ENCODE measurements at regions not wholly inside any gene's neighbourhood (a gene's known extent, or its start where the extent isn't known, plus 50 kb on each side); places are given as distances from the start of the nearest gene placed in this dataset.
A peak's percentile ranks its signal among the peaks of the same experiment; 100 is the strongest.
"Not testable (repeated sequence)": the region's sequence is repeated elsewhere in the genome, so short reads cannot be mapped to it uniquely, and the experiment has no call there.

- H3K4me3 Mint-ChIP-seq, result no peak overlapping the region
- ChIA-PET CTCF (interaction anchor here (0.7 to 1.3 kb wide), 3 partner anchors 44 to 404 kb away, joined by 3 to 5 read pairs (median 4); no protein-coding TSS in a partner anchor), POLR2A (no interaction called here)
- H3K27me3 Mint-ChIP-seq, result peaks cover 8% of the 10 kb centered on the region
- no peak overlapping the region for H3K27ac Mint-ChIP-seq
- peak; percentile 20 for DNase-seq
- H3K4me1 Mint-ChIP-seq, result no peaks in the 10 kb centered on the region
- no peak for ATAC-seq
- intact Hi-C loops (cut with DNase I, micrococcal nuclease), result no loop called here
- no peaks in the 10 kb centered on the region for H3K36me3 Mint-ChIP-seq (ENCODE audit: low read depth)
- H3K9me3 Mint-ChIP-seq (ENCODE audit: low read depth), result no peaks in the 10 kb centered on the region
Measured at GRCh38 chr16:19980632-19981265, 92.9 kb downstream of the GPR139 start.

DNA sequence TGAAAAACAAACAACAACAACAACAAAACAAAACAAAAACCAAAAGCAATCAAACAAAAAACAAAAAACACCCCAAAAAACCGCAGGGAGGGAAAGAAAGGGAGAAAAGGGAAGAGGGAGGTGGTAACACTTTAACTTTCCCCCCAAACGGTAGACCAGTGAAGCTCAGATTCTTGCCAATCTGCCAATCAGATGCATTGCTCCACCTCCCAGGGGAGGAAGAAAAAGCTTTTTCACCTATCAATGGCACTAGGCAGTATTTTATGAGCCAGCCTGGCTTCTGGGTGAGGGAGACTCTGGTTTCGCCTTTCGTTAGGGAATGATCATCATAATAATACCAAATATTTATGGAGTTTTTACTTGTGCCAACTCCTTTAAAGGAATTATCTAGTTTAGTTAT is 94.1 kb downstream of the GPR139 start:
- ChIA-PET CTCF (interaction anchor here (0.7 to 1.1 kb wide), 3 partner anchors 28 to 405 kb away, joined by 3 to 4 read pairs (median 3); no protein-coding TSS in a partner anchor), POLR2A (no interaction called here)
- intact Hi-C loops (cut with DNase I, micrococcal nuclease), result no loop called here
- Mint-ChIP-seq H3K36me3 (ENCODE audit: low read depth) (no peaks in the 10 kb centered on the region), H3K4me1 (no peaks in the 10 kb centered on the region), H3K27ac (no peak overlapping the region), H3K9me3 (ENCODE audit: low read depth) (no peaks in the 10 kb centered on the region), H3K27me3 (peaks cover 8% of the 10 kb centered on the region), H3K4me3 (no peak overlapping the region)
- ATAC-seq (no peak), DNase-seq (no peak)

DNA sequence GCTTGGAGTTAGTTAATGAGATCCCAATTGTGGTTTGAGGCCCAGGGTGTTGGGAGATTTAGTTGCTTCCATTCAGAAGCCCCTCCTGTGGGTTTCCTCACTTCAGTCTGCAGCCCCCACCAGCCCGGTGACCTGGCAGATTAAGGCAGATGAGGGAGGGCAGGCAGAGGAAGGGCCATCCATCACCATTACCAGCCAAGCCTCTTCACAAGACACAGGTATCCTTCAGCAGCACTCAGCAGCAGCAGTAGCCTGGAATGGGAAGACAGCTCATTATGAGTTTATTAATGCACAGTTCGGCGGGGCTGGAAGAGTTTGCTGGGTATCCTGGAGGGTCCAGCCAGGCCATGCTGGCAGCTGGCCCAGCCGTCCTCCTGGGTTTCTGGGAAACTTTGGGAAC is 90.0 kb upstream of the GPRC5B start:
- Mint-ChIP-seq H3K27me3 (peaks cover 8% of the 10 kb centered on the region), H3K4me1 (no peaks in the 10 kb centered on the region), H3K9me3 (ENCODE audit: low read depth) (no peaks in the 10 kb centered on the region), H3K36me3 (ENCODE audit: low read depth) (no peaks in the 10 kb centered on the region), H3K27ac (no peak overlapping the region), H3K4me3 (no peak overlapping the region)
- ATAC-seq (no peak), DNase-seq (no peak)
- ChIA-PET POLR2A (no interaction called here), CTCF (no interaction called here)
- intact Hi-C loops (cut with DNase I, micrococcal nuclease), result no loop called here

DNA sequence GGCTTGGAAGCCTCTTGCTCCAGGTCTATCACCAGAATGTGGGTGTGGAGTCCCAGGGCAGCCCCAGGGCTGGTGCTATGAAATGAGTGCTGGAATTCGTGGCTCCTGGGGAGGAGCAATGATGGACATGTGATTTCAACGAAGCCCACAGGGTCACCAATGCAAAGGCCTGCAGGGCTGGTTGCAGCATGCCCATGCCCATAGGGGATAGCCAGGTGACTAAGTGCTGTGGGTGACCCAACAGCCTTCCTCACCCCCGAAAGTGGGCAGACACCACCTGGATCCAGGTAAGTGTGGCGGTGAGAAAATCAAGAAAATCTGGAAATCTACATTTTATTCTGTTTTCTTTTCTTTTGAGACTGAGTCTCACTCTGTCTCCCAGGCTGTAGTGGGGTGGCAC is 87.5 kb upstream of the GPRC5B start:
- H3K36me3 Mint-ChIP-seq (ENCODE audit: low read depth), result no peaks in the 10 kb centered on the region

DNA sequence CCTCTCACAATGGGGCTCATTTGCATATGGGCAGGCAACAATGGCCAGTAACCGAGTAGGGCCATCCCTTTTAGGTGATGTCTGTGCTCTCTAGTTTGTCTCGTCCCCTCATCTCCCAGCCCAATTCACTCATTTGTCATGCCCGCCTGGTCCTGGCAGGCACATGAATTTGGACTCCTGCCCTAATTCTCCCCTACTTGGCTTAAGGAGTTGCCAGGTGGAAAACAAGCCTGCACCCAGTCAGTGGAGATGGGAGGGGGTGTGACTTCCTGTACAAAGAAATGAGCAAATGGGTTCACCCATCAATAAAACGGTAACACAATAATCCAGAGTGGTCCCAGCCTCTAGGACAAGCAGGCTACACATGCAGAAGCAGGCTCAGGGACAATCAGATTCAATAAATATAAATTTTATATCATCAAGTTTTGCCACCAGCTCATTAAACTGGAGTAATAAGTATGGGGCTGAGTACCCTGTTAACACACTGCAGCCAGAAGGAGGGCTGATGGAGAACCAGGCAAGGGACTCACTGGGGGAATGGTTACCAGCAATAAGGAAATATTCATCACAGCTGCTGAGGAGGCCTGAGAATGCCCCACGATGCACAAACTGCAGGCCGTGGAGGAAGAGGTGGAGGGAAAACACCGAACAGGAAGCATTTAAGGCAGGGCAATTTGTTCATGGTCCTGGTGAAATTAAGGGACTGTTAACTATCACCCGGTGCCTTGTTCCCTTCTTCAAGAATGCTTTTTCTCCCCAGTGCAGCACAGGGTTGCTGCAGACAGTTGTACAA is 84.4 kb upstream of the GPRC5B start:
- Mint-ChIP-seq H3K36me3 (ENCODE audit: low read depth) (no peaks in the 10 kb centered on the region), H3K4me3 (no peak overlapping the region), H3K27ac (no peak overlapping the region), H3K4me1 (no peaks in the 10 kb centered on the region), H3K27me3 (peaks cover 3% of the 10 kb centered on the region), H3K9me3 (ENCODE audit: low read depth) (no peaks in the 10 kb centered on the region)
- POLR2A ChIA-PET, result no interaction called here
- ATAC-seq (no peak), DNase-seq (no peak)
- intact Hi-C loops (cut with DNase I, micrococcal nuclease), result no loop called here
- CTCF ChIA-PET, result interaction anchor here (0.9 kb wide), 1 partner anchor 14 kb away, joined by 3 read pairs; no protein-coding TSS in a partner anchor

More for the DNA sequence above, 87.5 kb upstream of the GPRC5B start:
- Mint-ChIP-seq H3K27ac (no peak overlapping the region), H3K4me3 (no peak overlapping the region), H3K27me3 (peaks cover 3% of the 10 kb centered on the region), H3K4me1 (no peaks in the 10 kb centered on the region), H3K9me3 (ENCODE audit: low read depth) (no peaks in the 10 kb centered on the region)
- ChIA-PET CTCF (interaction anchor here (1.6 kb wide), 1 partner anchor 65 kb away, joined by 3 read pairs; no protein-coding TSS in a partner anchor), POLR2A (no interaction called here)
- DNase-seq, result no peak
- no peak for ATAC-seq
- intact Hi-C loops (cut with DNase I, micrococcal nuclease), result no loop called here

- ChIA-PET POLR2A (no interaction called here), CTCF (interaction anchor here (0.9 kb wide), 1 partner anchor 15 kb away, joined by 3 read pairs; no protein-coding TSS in a partner anchor)
- H3K4me1 Mint-ChIP-seq, result no peaks in the 10 kb centered on the region
- H3K27me3 Mint-ChIP-seq, result peaks cover 3% of the 10 kb centered on the region
- intact Hi-C loops (cut with DNase I, micrococcal nuclease), result no loop called here
- no peak overlapping the region for H3K4me3 Mint-ChIP-seq
- H3K27ac Mint-ChIP-seq, result no peak overlapping the region
- no peaks in the 10 kb centered on the region for H3K9me3 Mint-ChIP-seq (ENCODE audit: low read depth)
- DNase-seq (no peak), ATAC-seq (no peak)
- no peaks in the 10 kb centered on the region for H3K36me3 Mint-ChIP-seq (ENCODE audit: low read depth)
Measured at GRCh38 chr16:19967963-19968362, 83.3 kb upstream of the GPRC5B start.

GRCh38 chr16:19967561-19967960 is 82.9 kb upstream of the GPRC5B start:
- no peaks in the 10 kb centered on the region for H3K4me1 Mint-ChIP-seq
- DNase-seq, result no peak
- CTCF ChIA-PET, result no interaction called here
- no peaks in the 10 kb centered on the region for H3K9me3 Mint-ChIP-seq (ENCODE audit: low read depth)
- no peaks in the 10 kb centered on the region for H3K36me3 Mint-ChIP-seq (ENCODE audit: low read depth)
- no peak overlapping the region for H3K27ac Mint-ChIP-seq
- intact Hi-C loops (cut with DNase I, micrococcal nuclease), result no loop called here
- ATAC-seq, result no peak
- peaks cover 3% of the 10 kb centered on the region for H3K27me3 Mint-ChIP-seq
- no peak overlapping the region for H3K4me3 Mint-ChIP-seq
- POLR2A ChIA-PET, result no interaction called here

DNA sequence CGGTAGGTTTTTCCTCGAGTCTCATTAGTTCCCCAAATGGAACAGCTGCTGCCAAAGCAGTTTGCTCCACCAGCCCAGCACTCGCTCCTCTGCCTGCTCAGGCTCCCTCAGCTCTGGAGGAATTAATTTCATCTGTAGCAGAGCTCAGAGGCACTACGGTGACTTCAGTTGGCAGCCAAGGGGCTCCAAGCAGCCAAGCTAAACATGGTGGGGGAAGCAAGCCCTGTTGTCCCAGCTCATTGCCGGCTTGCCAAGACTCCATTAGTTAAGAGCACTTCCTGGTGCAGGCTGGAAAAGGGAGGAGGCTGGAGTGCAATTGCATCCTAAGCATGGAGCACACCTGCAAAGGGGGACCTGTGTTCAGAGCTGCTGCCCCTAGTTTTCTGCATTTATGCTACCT is 78.7 kb upstream of the GPRC5B start:
- ATAC-seq, result no peak
- ChIA-PET CTCF (no interaction called here), POLR2A (no interaction called here)
- intact Hi-C loops (cut with DNase I, micrococcal nuclease), result no loop called here
- Mint-ChIP-seq H3K4me3 (no peak overlapping the region), H3K27me3 (no peaks in the 10 kb centered on the region), H3K9me3 (ENCODE audit: low read depth) (no peaks in the 10 kb centered on the region), H3K4me1 (no peaks in the 10 kb centered on the region), H3K27ac (no peak overlapping the region), H3K36me3 (ENCODE audit: low read depth) (no peaks in the 10 kb centered on the region)
- no peak for DNase-seq

DNA sequence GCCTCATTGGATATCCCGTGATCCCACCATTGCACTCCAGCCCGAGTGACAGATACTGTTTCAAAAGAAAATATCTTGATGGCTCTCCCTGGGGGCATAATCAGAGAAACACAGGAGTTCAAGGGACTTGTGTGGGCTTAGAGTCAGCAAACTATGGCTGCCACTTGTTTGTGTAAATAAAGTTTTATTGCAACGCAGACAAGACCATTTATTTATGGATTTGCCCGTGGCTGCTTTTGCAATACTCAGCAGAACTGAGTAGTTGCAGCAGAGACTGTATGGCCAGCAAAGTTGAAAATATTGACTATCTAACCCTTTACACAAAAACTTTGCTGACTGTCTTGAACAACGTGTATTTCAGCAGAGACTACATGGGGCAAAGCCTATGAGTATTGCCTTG is 75.5 kb upstream of the GPRC5B start:
- Mint-ChIP-seq H3K9me3 (ENCODE audit: low read depth) (no peaks in the 10 kb centered on the region), H3K4me1 (no peaks in the 10 kb centered on the region), H3K27me3 (peaks cover 3% of the 10 kb centered on the region), H3K27ac (no peak overlapping the region), H3K36me3 (ENCODE audit: low read depth) (no peaks in the 10 kb centered on the region), H3K4me3 (no peak overlapping the region)
- POLR2A ChIA-PET, result no interaction called here
- ATAC-seq (no peak), DNase-seq (no peak)
- intact Hi-C loops (cut with DNase I, micrococcal nuclease), result no loop called here
- CTCF ChIA-PET, result no interaction called here

DNA sequence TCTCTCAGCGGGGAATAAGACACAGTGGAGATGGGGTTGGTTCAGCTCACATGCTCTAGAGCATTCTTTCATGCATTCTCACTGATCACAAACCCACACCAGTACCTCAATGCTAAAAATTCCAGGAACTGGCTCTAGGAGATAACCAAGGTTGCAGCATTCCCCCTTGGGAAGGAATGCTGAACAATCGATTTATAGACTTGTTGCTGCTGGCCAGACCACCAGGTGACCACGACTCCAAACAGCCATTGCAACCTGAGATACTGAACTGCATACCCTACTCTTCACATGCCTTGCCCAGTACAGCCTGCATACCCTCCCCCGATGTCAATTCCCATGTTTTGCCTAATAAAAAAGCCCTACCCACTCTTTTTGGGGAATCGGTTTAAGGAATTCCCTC is 75.1 kb upstream of the GPRC5B start:
- CTCF ChIA-PET, result no interaction called here

DNA sequence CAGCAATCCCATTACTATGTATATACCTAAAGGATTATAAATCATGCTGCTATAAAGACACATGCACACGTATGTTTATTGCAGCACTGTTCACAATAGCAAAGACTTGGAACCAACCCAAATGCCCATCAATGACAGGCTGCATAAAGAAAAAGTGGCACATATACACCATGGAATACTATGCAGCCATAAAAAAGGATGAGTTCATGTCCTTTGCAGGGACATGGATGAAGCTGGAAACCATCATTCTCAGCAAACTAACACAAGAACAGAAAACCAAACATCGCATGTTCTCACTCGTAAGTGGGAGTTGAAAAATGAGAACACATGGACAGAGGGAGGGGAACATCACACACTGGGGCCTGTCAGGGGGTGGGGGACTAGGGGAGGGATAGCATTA is 71.2 kb upstream of the GPRC5B start:
- intact Hi-C loops (cut with DNase I, micrococcal nuclease); H3K27ac Mint-ChIP-seq; H3K36me3 Mint-ChIP-seq (ENCODE audit: low read depth): not testable (repeated sequence)

More for the DNA sequence above, 75.1 kb upstream of the GPRC5B start:
- no peaks in the 10 kb centered on the region for H3K4me1 Mint-ChIP-seq
- no peak overlapping the region for H3K4me3 Mint-ChIP-seq
- intact Hi-C loops (cut with DNase I, micrococcal nuclease), result no loop called here
- H3K27ac Mint-ChIP-seq, result no peak overlapping the region
- no peaks in the 10 kb centered on the region for H3K36me3 Mint-ChIP-seq (ENCODE audit: low read depth)
- peaks cover 6% of the 10 kb centered on the region for H3K27me3 Mint-ChIP-seq
- POLR2A ChIA-PET, result no interaction called here
- no peak for ATAC-seq
- DNase-seq, result no peak
- H3K9me3 Mint-ChIP-seq (ENCODE audit: low read depth), result no peaks in the 10 kb centered on the region

DNA sequence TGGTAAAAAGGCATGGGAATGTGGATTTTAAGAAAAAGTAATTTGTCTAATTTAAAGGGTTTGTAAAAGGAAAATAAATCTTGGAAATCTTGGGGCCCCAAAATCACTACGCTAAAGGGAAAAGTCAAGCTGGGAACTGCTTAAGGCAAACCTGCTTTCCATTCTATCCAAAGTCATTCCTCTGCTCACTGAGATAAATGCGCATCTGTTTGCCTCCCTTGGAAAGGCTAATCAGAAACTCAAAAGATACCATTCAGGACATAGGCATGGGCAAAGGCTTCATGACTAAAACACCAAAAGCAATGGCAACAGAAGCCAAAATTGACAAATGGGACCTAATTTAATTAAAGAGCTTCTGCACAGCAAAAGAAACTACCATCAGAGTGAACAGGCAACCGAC is 70.4 kb upstream of the GPRC5B start:
- DNase-seq; H3K4me3 Mint-ChIP-seq; H3K27me3 Mint-ChIP-seq; H3K4me1 Mint-ChIP-seq; H3K9me3 Mint-ChIP-seq (ENCODE audit: low read depth); ATAC-seq; CTCF ChIA-PET; H3K27ac Mint-ChIP-seq; POLR2A ChIA-PET; intact Hi-C loops (cut with DNase I, micrococcal nuclease); H3K36me3 Mint-ChIP-seq (ENCODE audit: low read depth): not testable (repeated sequence)

More for the DNA sequence above, 71.2 kb upstream of the GPRC5B start:
- ATAC-seq; H3K4me1 Mint-ChIP-seq; CTCF ChIA-PET; H3K4me3 Mint-ChIP-seq; DNase-seq; H3K27me3 Mint-ChIP-seq; H3K9me3 Mint-ChIP-seq (ENCODE audit: low read depth); POLR2A ChIA-PET: not testable (repeated sequence)
